Stimulated activated CD4-positive, alpha-beta T cell treated with anti-CD3 and anti-CD28 coated beads, Interleukin-2, amount 100 ng/mL, for 48 hours (primary cell): ENCODE measurements at regions not wholly inside any gene's neighbourhood (a gene's known extent, or its start where the extent isn't known, plus 50 kb on each side); places are given as distances from the start of the nearest gene placed in this dataset.
"Not testable (repeated sequence)": the region's sequence is repeated elsewhere in the genome, so short reads cannot be mapped to it uniquely, and the experiment has no call there.

Experiments
- DNase-seq, 2 donors: peaks; one replicate each; pipeline ENCODE4 v3.0.0-alpha.2; 2020

DNA sequence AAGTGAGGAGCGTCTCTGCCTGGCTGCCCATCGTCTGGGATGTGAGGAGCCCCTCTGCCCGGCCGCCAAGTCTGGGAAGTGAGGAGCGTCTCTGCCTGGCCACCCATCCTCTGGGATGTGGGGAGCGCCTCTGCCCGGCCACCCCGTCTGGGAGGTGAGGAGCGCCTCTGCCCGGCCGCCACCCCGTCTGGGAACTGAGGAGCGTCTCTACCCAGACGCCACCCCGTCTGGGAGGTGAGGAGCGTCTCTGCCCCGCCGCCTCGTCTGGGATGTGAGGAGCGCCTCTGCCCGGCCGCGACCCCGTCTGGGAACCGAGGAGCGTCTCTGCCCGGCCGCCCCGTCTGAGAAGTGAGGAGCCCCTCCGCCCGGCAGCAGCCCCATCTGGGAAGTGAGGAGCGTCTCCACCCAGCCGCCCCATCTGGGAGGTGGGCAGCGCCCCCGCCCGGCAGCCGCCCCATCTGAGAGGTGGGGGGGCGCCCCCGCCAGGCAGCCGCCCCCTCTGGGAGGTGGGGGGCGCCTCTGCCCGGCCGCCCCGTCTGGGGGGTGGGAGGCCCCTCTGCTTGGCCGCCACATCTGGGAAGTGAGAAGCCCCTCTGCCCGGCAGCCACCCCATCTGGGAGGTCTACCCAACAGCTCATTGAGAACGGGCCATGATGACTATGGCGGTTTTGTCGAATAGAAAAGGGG is 228.4 kb downstream of the CAAP1 start:
- DNase-seq = not testable (repeated sequence)

DNA sequence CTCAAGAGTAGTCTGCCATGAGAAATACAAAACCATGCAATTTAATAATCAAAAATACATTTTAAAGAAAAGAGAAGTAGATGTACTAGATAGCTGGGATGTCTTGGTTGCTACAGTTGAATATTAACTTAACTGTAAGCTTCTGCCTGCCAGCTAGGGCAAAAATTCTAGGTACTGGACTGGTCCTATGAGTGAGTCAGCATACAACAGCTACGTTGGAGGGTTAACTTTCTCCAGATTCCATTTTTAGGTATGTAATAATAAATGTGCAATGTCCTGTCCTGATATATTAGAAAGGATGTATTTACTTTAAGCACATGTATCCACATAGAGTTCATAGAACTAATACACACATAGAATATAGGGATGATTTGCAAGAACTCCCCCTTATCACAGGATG is 230.1 kb downstream of the CAAP1 start:
- no peak for DNase-seq

DNA sequence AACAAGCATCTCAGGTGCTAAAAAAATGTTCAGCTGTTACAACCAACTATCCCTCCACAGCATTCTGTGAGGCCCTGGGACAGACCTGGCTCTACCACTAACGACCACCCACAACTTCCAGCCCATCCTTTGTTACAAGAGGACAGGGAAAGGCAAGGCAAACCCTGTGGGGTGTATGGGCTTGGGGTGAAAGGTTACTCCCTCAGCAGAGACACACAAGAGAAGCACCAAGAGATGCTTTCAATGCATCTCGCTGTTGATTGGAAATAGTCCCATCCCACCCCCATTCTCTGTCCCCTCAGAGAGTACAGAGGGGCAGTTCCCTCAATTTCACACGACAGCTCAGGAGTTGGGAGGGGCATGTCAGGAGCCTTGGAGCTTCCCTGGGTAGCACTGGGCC is 234.1 kb downstream of the CAAP1 start:
- DNase-seq = no peak

DNA sequence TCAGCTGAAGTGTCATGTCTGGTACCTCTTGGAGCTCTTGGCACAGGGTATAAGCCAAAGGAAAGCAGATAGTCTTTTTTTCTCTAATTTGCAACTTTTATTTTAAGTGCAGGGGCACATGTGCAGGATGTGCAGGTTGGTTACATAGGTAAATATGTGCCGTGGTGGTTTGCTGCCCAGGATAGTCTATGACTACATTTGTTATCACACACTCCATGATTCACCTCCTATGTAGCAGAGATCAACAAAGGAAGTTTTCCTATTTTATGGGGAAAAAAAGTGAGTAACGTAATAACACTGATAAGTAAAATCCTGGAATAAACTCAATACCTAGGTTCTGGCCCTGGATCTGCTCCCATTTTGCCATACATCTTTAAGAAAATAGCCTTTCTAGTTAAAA is 234.6 kb downstream of the CAAP1 start:
- DNase-seq = no peak

DNA sequence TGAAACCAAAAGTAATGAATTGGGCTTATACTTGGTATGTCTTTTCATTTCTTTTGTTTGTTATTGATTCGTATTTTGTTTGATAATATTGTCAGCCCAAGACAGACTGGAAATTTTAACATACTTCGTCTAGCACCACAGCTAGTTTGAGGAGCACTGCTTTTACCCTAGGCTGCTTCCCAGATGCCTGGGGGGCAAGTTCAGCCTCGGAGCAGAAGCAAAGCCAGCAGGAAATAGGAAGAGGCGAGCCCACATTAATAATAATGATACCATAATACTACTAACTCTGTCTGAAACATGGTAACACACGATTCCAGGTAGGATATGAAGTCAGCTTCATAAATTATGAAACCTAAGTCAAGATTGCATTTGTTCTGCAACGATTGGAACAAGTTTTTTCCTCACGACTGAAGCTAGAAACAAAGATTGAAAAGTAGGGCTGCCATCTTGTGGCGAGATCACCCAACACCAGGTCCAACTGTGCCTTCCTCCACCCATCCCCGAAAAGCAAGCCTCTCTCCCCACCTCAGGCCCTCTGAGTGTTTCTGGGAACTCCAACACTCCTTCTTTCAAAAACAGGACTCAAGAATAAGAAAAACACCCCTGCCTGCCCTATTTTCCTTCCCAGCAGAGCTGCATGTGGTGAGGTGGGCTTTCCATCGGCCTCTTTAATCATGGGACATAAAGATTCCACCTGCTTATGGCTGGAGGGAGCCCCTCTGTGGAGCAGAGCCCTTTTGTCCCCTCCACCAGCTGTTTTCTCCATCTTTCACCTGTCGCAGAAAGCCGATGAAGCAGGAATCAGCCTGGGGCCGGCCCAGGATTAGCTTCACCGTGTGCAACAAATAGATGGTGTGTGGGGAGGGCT is 236.4 kb downstream of the CAAP1 start:
- no peak for DNase-seq

DNA sequence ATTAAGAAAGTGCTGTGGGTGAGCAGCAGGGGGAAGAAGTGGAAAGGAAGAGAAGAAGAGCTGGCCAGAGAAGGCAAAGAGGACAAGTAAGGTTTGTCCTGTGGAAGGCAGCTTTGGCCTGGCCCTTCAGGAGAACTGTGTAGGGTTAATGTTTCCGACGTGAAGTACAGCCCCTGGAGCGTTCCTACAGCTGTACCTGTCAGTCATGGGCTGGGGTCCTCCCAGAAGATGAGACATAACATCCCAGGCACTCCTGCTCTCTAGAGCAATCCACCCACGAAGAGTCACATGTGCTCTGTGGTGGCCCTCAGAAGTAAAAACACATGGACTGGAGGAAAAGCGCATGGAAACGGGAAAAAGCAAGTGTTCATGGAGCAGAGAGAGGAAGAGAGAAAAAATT is 237.4 kb downstream of the CAAP1 start:
- no peak for DNase-seq

DNA sequence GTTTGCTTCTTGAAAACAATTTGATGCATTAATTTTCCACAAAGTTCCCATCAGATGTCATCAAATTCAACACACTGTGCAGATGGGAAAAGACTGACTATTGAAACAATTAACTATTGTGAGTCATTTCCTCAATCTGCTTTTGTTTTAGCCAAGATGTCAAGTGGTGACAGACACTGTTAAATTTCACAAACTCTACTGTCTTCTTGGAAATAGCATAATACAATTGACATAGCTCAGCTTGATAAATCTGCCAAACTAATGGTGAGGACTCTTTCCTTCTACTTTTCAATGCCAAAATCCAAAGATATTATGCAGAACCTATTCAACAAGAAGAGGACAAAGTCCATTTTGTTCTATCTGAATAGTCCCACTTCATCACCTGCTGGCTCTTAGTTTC is 242.3 kb downstream of the CAAP1 start:
- no peak for DNase-seq

DNA sequence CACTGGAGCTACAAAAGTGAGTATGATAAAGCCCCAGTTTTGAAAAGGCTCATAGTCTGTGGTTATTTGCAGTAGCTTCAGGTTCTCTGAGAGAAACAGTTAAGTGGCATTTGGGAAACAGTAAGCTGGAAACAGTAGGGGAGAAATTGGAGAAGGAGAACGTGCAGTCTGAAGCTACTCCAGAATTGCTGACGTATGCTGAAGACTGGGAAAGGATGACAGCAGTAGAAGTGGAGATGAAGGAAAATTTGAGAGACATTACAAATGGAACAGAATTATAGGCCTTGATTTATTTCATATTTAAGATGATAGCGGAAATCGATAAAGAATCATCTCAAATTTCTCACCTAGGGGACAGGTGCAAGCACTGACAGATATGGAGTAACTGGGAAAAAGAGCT is 248.8 kb downstream of the CAAP1 start:
- DNase-seq = no peak

DNA sequence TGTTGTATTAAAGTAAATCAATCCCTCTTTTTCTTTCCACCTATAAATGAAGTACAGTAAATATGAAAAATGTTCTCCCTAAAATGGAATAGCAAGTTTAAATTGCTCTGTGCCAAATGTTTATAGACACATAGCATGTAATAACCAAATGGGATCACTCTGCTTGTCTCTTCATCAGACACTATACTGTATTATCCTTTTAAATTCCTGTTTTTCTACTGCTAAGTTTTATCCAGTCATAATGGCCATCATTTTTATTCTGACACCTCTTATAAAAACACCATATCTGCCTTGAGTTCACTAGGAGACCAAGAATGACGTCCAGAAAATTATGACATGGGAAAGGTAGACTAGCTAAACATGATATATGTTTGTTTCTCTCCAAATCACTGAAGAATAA is 252.8 kb downstream of the CAAP1 start:
- no peak for DNase-seq

DNA sequence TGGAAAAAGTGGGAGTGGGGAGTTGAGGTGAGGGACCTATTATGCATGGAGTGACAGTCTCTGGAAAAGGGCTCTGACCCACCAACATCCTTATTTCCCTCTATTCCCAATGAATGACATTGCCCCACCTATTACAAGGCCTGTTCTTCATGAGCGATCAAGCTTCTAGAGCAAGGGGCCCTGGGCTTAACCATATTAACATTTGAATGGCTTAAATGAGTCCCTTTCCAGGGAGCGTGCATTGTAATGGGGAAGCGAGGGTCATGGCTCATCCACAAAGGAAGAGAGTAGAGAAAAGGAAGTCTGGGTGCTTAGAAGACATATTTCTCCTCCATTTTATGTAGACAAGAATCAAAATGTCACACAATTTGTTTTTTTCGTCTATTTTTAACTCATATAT is 255.5 kb downstream of the CAAP1 start:
- no peak for DNase-seq

DNA sequence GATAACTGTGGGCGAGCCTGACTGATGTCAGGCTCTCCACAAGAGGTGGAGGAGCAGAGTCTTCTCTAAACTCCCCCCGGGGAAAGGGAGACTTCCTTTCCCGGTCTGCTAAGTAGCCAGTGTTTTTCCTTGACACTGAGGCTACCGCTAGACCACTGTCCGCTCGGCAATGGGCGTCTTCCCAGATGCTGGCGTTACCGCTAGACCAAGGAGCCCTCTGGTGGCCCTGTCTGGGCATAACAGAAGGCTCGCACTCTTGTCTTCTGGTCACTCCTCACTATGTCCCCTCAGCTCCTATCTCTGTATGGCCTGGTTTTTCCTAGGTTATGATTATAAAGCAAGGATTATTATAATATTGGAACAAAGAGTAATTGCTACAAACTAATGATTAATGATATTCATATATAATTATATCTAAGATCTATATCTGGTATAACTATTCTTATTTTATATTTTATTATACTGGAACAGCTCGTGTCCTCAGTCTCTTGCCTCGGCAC is 278.7 kb downstream of the CAAP1 start:
- DNase-seq = not testable (repeated sequence)

DNA sequence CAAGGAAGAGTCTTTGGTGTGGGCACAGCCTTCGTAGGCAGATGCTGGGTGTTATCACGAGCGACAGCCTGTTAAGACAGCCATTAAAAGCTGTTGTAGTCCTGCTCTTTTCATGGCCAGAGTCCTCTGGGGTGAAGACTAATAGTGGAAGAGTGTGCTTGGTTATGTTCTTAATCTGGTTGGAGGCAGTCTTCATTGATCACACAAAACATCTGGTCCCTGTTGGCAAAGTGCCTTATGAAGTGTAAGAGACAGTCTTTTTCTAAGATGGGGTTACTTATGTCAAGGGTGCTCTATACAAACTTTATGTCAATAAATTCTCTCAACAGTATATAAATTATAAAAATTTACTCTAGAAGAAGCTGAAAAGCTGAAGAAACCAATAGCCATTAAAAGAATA is 280.4 kb downstream of the CAAP1 start:
- no peak for DNase-seq

DNA sequence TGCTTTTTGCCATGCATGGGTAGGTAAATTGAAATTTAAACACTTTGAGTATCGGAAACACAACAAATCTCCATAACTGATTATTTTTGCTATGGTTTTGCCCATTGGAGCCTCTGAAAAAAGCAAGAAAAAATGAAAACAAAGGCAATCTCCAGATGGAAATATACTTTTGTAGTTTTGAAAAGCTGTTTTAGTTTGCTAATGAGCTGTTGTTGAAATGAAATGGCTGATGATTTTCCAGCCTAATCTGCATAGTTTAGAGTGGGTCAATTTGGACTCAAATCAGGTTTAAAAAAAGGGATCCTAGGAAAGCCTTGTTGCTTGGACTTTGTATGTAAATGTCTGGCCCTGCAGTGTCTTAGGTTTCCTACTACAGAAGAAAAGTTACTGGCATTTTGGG is 285.8 kb downstream of the CAAP1 start:
- no peak for DNase-seq

DNA sequence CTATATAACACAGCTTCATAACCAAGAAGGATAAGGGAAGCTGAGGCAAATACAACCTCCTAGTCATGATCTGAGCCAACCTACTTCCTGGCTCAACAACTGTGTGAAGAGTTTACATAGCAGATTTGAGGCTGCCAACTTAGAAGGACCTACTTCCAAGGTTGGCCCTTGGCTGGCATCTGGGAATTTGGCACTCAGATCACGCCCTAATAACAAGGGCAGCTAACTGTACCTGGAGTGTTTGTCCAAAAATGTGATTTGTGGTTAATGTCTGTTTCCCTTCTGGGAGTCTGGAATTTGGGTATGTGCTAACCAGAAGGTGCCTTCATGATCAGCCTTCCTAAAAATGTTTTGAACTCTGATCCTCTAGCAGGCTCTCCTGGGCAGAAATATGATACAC is 287.2 kb downstream of the CAAP1 start:
- DNase-seq = no peak

DNA sequence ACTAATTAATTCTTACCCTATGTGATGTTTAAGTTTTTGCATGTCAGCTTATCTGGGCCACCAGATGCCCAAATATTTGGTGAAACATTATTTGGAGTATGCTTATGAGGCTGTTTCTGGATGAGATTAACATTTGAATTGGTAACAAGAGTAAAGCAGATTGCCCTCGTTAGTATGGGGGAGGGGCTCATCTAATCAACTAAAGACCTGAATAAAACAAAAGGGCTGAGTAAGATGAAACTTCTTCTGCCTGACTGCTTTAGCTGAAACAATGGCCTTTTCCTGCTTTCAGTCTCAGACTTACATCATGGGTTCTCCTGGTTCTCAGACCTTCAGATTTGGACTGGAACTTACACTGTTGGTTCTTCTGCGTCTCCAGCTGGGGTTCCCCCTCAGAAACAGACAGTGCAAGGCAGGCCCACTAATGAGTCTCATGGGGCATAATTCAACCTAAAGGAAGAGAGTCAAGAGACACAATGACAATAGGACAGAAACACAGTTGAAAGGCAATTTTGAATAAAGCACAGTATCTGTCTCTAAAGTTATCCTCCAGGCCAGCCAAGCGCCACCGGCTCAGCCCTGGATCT is 288.4 kb downstream of the CAAP1 start:
- DNase-seq = no peak

DNA sequence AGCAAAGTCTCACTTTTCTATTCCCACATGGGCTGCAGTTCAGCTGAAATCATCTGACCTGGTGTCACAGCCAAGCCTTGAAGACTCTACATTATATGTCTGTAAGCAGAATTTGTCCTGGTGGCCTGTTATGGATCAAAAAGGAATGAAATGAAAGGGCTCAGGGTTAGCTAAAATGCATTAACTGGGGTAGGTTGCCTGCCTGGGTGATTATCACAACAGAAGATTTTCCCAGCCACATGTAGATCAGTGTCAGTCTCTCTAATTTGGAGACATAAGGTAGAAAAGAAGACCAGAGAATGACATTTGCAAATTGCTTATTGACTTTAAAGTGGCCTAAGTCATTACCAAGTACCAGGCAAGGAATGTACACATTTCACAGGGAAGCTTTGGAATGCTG is 289.0 kb downstream of the CAAP1 start:
- no peak for DNase-seq

DNA sequence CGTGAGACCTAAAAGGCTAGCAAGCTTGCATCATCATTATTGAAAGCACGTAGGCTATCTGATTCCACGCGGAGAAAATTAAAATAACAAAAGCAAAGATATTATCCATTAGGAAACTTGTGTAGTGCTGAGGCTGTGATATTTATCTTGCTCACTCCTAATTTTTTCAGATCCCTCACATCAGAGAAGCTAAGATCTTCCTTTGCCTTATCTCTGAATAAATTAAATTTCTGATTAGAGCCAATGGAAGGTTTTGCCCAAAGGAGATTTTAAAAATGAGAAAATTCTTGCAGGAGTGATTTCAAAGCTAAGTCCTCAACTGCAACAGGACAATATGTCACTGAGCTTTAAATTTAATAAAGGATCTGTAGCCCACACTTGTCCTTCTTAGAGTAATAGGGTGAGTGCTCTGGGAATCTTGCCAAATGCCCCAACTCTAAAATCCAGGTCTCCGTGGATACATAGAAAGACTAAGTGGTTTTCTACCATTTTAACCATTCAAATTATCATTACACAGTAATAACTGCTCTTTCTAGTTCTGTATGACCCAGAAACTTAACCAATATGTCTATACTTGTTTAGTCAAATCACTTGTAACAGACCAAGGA is 295.0 kb downstream of the CAAP1 start:
- no peak for DNase-seq

DNA sequence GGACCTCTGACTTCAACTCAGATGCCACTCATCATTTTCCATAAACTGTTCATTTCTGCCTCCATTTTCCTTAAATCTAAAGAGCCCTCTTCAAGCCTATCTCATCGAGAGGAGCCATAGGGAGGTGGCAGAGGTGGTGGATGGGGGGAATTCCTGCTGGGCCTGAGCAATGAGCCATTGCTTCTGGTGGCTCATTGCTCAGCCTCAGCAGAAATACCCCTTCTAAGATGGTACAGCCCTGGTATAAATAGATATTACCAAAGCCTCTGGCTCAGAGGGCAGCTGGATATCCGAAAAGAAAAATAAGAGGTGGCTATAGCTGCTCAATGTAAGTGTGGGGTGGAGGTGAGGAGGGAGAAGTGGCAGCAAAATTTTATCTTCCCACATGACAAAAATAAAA is 313.5 kb downstream of the CAAP1 start:
- DNase-seq = no peak

DNA sequence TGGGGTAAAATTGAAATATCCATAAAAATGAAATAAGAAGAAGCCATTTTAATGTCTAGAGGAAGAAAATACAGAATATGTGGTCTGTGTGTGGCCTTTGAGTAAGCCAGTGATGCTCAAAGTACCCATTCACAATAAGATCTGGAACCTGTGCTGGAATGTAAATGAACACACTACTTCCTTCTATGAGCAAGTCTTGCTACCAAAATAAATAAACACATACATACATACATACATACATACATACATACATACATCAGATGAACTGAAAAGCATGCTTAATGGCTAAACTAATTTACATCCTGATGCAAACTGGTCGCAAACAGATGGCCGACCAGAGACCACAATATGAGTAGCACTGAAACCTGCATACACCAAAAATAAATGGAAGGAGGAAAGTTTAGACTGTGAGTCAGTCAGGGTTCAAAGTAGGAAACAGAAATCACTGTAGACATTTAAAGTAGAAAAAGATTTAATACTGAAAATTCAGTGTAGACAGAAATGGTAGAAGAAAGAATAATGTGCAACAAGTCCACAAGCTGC is 317.6 kb downstream of the CAAP1 start:
- DNase-seq = no peak

DNA sequence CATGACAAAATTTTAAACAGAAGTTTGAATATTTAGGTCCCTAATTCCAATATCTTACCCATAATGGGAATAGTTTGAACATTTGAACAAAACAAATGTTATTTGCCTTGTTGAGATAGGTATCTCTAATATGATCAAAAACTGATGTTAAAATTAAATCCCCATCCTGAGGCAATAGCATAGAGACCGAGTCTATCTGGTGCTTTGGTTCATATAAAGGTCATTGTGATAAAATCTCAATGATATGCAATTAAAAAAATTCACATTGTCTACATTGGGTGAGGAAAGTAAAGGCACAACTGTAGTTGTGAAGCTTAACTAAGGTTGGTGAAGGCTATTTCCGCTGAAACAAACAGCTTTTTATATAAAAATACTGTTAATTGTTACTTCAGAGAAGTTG is 318.3 kb downstream of the CAAP1 start:
- no peak for DNase-seq

DNA sequence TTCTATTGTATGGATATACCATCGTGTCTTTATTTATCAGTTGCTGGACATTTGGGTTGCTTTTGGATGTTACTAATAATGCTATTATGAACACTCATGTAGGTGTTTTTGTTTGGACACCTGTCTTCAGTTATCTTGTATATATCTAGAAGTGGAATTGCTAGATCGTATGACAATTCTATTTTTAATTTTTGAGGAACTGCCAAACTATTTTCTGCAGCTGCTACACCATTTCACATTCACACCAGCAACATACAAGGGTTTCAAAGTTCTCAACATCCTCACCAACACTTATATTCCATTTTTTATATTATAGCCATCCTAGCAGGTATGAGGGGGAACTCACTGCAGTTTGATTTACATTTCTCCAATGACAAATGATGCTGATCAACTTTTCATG is 324.6 kb downstream of the CAAP1 start:
- DNase-seq = no peak

DNA sequence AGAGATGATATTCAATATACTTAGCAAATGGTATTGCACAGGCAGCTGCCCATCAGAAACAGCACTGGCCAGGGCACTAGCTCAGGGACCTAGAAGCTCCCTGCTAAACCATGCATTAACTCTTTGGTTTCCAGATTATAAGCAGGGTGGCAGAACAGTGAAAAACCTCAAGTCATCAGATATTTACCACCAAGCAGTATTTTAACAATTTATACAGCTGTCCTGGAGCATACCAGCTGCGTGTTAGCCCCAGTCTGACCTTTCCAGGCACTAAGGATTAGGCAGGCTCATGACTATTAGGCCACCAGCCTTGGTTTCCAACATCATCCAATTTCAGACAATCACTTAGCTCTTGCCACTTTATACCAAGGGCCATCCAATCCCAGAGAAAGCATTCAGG is 326.5 kb downstream of the CAAP1 start:
- no peak for DNase-seq

DNA sequence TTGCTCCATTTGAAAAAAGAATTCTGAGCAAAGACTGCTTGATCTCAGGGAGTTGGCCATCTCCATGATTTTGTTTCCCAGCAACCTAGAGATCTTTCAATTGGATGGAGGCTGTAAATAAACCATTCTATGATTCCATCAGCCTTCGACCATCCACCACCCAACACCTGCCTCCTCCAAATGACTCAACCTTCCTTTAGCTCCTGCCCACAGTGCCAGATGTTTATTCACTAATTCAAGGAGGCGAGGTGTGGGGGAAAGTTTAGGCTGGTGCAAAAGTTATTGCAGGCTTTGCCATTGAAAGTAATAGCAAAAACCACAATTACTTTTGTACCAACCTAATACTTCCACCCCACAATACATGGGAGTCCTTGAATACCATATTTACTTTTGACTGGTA is 327.5 kb downstream of the CAAP1 start:
- DNase-seq = no peak
